ENCODE measurements at regions not wholly inside any gene's neighbourhood (a gene's known extent, or its start where the extent isn't known, plus 50 kb on each side); places are given as distances from the start of the nearest gene placed in this dataset.

DNA sequence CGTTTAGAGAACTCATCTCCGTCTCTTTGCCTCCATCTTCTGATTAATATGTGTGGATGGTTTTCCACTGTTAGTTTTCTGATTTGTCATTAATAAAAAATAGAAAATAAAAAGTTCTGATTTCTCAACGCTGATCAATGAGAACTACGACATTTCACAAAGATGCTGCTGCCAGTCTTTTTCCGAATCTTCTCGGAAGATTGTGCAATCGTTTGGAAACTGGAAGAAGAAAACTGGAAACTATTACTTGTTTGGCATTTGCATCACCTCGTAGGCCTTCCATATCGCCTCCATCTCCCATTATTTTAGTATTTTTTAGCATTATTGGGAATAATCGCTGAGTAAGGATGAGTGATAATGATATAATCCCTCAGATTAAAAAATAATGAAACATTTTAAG is 123.2 kb upstream of the KLF6 start:
- DNase-seq: no peak

DNA sequence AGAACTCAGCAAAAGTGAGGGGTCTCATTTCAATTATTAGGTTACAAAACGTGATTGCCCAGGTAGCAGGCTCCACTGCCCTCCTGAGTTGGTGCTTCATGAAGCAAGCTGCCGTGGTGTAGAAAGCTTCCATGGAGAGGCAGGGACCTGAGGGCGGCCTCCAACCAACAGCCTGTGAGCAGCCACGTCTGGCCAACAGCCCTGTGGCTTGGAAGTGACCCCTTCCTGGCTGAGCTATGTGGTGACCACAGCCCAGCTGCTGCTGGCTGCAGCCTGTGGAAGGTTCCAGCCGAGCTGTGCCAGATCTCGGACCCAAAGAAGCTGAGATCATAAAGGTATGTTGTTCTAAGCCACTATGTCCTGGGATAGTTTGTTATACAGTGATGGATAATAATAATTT is 122.5 kb upstream of the KLF6 start:
- DNase-seq: no peak

DNA sequence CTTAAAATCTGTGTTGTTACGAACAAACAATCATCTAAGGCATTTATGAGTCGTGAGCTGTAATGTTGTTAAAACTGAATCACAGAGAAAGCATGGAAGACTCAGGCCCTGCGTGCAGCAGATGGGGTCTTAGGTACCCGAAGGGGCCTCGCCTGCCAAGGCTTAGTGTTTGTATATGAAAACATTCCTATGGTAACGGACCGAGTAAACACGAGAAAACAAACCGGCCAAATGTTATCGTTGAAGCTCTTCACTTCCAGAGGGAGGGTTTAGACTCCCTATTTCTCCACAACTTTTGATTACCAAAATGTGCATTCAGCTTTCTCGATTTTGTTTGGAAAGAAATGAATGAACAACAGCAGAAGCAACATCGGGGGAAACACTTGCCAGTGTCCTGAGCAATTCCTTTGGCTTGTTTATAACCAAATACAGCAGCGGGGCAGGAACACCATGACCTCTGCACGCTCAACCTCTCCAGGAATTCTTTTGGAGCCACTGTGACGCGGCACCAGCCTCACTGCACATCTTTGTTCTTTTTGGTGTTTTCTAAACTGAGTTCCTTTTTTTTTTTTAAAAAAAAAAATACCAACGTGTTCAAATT is 121.6 kb upstream of the KLF6 start:
- DNase-seq: no peak

DNA sequence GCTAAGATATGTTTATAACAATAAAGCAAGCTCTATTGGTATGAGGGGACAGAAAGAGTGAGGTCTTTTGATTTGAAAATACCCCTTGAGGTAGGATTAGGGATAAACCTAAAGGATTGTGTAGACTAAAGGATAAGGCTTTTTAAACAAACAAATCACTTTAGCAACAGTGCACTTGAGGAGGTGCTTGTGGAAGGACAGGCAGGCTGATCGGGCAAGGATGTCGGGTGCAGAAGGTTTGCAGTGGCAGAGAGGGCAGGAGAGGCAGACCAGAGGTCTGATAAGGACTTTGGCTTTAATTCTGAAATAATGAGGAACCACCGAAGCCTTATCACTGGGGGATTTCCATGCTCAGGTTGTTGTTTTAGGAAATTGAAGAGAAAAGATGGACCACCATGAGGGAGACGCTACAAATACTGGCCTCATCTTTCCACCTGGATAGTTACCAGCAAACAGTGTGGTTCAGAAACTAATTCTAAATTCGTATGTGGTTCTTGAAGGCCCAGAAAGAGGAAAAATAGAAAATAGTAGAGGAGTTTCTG is 119.5 kb upstream of the KLF6 start:
- no peak for DNase-seq

DNA sequence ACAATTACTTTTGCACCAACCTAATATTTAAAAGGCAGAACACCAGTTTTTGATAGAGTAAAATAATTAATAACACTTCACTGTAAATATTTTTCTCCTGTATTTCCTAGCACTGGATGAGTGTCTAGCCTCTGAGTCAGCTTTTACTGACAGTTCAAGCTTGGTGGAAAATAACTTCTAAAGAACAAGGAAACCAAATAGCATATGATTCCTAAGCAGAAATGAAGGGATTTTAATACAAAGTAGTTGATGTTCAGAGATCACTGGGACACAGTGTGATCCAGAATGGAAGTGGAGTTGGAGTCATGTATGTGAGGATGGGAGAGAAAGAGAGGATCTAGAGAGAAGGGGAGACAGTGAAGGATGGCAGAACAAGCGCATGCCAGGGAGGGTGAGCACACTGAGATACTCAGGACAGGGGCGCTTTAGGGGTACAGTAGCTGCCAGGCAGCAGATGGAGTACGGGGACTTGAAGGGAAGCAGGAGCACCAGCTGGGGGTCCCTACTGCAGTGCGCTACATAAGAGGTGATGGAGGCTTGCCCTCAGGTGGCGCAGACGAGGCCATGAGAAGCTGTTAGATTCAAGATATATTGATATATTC is 117.9 kb upstream of the KLF6 start:
- no peak for DNase-seq

- DNase-seq: peak; percentile 57
Measured at GRCh38 chr10:3902054-3902808, 117.2 kb upstream of the KLF6 start.

- DNase-seq: no peak
Measured at GRCh38 chr10:3901370-3901769, 116.4 kb upstream of the KLF6 start.

DNA sequence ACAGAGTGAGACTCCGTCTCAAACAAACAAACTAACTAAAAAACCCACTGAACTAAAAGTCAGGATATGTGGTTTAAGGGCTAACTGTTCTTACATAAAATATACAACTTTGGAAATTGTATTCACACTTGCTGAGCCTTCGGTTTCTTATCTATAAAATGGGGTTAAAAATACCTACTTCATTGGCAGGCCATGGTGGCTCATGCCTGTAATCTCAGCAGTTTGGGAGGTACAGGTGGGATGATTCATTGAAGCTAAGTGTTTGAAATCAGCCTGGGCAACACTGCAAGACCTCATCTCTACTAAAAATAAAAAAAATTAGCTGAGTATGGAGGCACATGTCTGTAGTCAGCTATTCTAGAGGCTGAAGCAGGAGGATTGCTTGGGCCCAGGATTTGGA is 115.4 kb upstream of the KLF6 start:
- DNase-seq: no peak

- DNase-seq: no peak
Measured at GRCh38 chr10:3898821-3899220, 113.8 kb upstream of the KLF6 start.

- no peak for DNase-seq
Measured at GRCh38 chr10:3897156-3897555, 112.1 kb upstream of the KLF6 start.

- no peak for DNase-seq
Measured at GRCh38 chr10:3896161-3896560, 111.2 kb upstream of the KLF6 start.

- no peak for DNase-seq
Measured at GRCh38 chr10:3895045-3895631, 110.1 kb upstream of the KLF6 start.

DNA sequence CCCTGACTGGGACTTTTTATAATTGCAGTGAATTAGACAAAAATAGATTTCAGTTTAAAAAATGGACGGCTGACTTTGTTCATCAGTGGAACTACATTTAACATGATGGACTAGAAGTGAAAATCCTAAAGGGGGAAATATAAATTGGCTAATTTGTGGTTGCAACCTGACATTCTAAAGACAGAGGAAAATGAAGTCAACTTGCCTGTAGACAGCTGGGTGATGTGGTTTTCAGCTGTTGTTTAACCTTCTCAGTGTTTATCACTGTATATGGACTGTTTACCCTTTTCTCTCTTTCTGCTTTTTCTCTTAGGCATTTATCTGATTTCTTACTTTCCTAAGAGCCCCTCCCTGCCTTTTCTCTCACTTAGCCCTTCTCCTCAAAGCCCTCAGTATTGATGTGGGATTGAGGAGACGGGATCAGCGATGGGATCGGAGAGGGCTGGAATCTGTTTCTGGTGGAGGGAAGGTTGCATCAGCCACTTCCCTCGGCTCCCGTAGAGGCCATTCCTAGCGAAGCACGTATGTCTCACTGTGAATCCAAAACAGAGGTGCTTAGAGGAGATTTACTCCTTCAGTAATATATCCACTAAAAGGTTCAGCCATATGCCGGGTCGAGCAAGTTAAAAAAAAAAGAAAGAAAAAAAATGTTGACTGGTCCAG is 109.0 kb upstream of the KLF6 start:
- no peak for DNase-seq

DNA sequence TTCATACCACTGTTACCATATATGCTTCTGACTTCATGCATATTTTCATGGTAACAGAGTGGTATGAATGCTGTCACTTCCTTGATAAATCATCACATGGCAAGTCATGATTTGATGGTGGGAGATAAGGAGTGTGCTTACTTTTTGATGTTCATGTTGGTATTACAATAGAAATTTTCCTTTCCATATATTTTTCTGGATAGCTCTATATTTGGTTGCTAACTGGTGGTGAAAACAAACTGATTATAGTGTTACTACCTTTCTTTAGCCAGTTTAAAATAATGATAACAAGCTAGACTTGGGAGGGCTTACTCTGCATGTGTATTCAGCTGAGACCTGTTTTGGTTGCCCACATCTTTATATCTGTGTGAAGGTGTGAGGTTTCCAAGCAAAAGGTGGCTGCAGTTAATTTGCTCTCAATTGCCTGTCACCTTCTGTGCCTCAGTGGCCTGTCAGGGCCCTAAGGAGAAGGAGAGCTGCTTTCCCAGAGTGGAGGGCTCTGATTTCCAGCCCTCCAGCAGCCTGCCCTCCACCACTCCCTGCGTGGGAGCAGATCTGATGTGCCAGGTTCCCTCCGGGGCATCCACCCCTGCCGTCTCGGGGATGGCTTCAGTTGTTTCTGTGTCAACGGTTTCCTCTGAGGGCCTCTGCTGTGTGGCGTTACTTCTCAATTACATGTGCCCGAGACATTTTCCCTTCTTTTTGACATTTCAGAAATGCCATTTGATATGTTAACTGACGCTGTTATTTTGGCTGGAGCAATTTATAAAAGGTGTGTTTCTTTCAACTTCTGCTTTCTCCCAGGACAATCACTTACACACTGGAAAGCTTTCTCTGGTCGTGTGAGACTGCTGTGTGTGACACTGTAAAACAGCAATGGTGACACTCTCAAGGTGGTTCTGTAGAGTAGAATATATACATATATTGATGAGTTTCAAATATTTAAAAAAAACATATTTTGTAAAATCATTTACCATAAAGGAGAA is 107.7 kb upstream of the KLF6 start:
- peak; percentile 64 for DNase-seq

GRCh38 chr10:3891396-3891795 is 106.4 kb upstream of the KLF6 start:
- DNase-seq: no peak

DNA sequence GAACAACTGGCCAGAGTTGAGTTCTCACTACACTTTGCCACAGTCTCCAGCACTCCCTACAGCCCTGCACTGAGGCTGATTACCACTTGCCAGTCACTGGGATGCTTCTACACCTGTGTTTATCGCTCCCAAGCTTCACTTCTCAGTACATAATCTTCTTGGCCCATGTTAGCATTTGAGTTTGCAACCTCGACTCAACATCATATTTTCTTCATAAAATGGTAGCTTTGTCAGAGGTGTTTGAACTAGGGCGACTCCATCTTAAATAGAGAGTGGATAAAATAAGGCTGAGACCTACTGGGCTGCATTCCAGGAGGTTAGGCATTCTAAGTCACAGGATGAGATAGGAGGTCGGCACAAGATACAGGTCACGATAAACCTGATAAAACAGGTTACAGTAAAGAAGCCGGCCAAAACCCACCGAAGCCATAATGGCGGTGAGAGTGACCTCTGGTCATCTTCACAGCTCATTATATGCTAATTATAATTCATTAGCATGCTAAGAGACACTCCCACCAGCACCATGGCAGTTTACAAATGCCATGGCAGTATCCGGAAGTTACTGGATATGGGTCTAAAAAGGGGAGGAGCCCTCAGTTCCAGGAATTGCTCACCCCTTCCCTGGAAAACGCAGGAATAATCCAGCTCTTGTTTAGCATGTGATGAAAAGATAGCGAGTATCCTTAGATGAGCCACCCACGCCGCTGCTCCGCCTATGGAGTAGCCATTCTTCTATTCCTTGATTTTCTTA is 105.8 kb upstream of the KLF6 start:
- no peak for DNase-seq

DNA sequence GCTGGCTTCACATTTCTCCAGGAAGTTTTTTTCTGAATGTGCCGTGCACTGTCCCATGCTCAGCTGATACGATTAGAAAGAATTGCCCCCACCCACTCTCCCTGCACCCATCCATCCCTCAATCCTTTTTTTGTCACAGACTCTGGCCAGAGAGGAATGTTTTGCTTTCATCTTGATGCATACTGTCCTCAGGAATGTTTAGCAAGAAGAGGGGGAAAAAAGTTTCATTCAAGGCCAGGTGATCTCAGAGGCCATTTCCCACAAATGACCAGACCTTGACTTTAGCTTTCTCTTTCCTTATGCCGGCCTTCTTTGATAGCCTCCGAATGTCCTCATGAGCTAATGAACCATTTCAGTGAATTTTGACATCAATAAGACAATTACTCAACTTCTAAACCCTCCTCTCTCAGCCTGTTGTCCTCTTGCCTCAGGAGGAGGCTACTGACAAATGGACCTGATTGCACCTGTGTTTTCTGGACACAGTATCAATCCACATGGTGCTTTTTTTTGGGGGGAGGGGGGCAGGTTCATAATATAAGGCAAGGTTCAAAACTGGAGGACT is 105.0 kb upstream of the KLF6 start:
- DNase-seq: no peak

DNA sequence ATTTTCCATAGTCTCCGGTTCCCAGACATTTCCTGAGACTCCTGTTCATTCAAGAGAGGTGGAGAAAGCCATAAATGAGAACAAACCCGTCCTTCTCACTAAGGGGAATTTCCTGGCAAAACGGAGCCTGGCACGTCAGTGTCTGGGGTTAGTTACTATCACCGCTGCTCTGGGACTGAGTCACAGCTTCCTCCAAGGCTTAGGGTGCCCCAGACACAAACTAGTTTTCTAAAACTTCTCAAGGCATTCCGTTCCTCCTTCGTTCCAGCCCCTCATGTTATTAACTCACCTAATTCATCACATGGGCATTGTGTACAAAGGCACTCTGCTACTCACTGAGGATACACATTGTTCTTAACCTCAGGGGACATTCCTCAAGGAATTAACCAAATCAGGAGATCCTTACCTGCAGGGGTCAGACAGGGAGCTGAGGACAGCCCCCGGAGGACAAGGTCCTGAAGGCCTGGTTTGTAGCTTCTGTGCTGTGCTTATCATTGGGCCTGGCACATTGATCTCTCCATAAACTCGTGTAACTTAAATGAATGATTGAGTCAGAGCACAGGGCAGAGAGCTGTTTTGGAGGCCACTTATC is 103.0 kb upstream of the KLF6 start:
- peak; percentile 86 for DNase-seq

DNA sequence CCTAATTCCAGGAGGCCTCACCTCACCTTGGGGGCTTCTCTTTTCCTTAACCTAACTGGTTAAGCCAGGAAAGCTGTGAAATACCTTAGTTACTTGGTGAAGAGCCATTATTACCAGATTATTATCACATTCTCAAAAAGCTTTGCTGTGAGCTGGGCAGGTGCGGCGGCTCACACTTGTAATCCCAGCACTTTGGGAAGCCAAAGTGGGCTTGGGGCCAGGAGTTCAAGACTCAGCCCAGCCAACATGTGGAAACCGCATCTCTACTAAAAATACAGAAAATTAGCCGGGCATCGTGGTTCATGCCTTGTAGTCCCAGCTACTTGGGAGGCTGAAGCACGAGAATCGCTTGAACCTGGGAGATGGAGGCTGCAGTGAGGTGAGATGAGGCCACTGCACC is 102.4 kb upstream of the KLF6 start:
- no peak for DNase-seq

DNA sequence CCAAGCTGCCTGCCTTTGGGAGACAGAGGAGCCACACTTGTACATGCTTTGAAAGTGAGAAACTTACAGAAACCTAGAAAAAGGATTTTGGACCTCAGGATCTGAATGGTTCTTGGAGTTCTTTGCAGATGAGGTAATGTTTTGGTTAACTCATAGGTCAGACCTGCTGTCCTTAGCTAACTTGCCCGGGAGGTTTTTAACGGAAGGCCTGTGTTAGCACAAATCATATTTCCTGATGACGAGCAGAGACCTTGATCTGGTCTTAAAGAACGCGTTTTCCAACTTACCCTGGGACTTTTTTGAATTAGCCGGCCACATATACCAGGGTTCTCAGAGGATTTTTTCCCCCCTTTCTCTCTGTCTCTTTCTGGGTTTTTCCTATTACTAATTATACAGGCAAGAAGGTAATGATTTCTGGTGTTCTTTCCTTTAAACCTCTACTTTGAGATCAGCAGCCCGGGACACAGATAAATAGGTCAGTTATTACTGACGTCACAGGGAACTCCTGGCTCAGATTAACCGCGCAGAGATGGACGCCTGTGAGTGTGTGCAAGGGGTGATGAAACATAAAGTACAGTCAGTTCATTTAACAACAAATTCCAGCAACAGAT is 101.7 kb upstream of the KLF6 start:
- no peak for DNase-seq

All from activated CD4-positive, alpha-beta T cell treated with anti-CD3 and anti-CD28 coated beads, Interleukin-2, amount 50 U/mL, for 16 hours (primary cell).